NCI-H146 (cell line): ENCODE measurements at regions not wholly inside any gene's neighbourhood (a gene's known extent, or its start where the extent isn't known, plus 50 kb on each side); places are given as distances from the start of the nearest gene placed in this dataset.
"Not testable (repeated sequence)": the region's sequence is repeated elsewhere in the genome, so short reads cannot be mapped to it uniquely, and the experiment has no call there.

Experiments
- DNase-seq: peaks from one replicate; lab custom pipeline; 2025; lab: John Stamatoyannopoulos, UW

- no peak for DNase-seq
These were observed 291.6 kb downstream of the KLF12 start for GRCh38 chr13:73842626-73843025.

- DNase-seq = no peak
These were observed 292.0 kb downstream of the KLF12 start for GRCh38 chr13:73842184-73842583.

DNA sequence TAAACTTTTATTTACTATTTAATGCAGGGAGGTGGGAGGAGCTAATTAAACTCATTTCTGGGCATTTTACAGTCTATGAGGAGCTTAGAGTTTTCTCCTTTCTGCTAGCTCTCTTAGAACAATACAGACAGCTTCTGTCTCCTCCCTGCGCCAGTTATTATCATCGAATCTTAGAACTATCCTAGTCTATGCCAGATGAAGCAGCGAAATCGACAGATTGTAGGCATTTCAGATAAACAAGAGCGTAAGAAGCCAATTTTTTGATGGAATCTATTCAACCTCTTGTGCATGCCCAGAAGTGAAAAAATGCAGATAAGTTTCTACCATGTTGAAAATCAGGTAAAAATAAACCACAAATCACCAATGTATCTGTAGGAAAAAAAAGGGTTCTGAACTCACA is 297.1 kb downstream of the KLF12 start:
- no peak for DNase-seq

- peak; percentile 56 for DNase-seq
These were observed 299.0 kb downstream of the KLF12 start for GRCh38 chr13:73835138-73835721.

DNA sequence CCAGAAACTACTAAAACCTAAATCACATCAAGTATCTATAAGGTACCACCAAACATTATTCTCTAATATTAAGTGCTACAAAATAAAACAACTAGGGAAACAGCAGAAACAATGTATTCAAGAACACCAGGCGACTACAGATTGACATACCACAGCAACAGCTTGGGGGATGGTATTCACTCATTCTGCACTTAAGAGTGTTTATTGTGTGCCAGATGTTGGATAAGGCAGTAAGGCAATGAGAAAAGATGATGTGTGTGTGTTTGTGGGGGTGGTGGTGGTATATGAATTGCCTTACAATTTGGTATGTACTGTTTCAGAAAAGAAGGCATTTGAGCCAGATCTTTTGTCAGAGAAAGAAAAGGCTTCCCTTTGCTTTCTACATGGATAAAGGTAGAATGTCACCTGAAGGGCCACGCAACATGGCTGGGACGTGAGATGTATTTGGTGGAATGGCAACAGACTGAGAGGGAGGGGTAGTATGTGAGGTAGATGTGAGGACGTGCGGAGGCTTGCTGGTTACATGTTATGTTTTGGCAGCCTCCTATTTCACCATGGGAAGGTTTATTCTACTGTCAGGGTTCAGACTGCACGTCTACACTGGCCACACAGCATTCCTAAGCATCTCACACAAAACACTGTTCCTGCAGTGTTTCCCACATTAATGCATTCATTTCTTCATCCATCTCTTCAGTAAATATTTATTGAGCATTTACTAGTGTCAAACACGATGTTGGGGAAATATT is 300.7 kb downstream of the KLF12 start:
- no peak for DNase-seq

GRCh38 chr13:73832825-73833224 is 301.4 kb downstream of the KLF12 start:
- no peak for DNase-seq

DNA sequence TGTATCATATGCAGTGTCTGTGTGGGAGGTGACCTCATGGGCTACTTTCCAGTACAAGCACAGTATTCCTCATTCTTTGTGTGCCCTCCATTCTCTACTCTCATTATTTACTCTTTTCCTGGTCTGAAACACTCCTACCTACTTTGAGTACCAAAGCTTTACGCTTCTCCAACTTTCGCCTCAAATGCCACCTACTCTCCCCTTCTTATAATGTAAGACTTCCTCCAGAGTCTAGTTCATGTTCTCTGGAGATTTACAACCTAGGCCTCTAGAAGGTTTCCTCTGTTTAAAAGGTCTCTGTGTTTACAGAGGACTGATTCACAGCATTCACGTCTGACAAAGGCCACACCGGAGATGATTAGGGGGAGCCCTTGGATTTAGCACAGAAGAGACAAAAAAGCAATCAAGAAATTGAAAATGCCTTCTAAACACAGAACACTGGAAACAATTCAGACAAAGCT is 302.0 kb downstream of the KLF12 start:
- peak; percentile 11 for DNase-seq

DNA sequence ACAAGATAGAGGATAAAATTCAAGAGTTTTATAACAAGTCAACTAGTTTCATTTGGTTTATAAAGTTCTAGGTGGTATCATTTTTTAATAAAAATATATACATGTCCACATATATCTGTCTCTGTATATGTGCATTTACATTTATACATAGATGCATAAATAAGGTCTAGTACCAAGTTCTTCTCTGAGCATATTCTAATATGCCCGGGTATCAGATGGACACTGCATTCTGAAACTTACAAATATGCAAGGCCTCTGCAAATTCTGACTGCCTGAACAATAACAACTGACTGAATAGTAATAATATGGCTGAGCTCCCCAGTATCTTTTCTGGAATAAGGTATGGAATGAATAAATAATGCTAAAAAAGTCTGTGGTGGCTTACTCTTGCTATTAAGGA is 304.8 kb downstream of the KLF12 start:
- DNase-seq = no peak

- no peak for DNase-seq
These were observed 305.4 kb downstream of the KLF12 start for GRCh38 chr13:73828811-73829210.

DNA sequence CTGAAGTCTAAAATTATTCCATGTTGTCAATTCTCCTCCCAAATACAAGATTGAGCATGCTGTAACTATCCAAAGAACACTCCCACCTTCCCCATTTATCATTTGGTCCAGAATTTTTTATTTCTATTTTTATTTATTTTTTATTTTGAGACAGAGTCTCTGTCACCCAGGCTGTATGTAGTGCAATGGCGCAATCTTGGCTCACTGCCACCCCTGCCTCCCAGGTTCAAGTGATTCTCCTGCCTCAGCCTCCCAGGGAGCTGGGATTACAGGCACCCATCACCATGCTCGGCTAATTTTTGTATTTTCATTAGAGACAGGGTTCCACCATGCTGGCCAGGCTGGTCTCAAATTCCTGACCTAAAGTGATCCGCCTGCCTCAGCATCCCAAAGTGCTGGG is 306.8 kb downstream of the KLF12 start:
- DNase-seq = no peak

GRCh38 chr13:73825143-73825542 is 309.1 kb downstream of the KLF12 start:
- no peak for DNase-seq

- no peak for DNase-seq
These were observed 311.3 kb downstream of the KLF12 start for GRCh38 chr13:73822668-73823592.

DNA sequence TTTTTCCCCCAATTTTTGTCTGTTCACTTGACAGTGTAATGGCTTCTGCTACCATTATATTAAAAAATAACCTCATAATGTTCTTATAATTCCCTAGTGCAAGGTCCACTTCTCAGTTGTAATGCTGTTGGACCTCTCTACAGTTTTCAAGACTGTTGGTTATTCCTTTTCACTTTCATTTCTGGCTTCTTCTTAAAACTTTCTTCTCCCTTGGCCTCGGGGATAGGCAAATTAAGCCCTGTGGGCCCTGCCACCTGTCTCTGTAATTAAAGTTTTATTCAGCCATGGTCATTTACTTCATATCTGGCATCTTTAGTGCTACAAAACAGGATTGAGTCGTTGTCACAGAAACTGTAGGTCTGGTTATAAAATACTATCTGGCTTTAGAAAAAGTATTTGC is 313.5 kb downstream of the KLF12 start:
- no peak for DNase-seq

DNA sequence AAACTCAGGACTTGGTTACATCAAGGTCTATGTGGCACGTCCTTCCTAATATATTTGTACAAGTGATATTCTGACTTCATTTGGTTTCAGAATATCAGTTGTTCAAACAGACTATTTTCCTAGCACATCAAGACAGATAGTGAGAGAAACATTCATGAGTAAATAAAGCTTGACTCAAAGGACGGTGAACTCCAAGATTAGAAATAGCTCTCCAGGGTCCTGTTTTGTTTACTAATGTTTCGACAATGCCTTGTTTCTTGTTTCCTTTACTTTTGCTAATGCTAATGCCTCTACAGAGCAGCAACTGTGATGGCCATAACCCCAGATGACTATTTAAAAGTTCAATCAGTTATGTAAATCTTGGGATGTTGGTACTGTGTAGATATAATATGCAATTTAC is 313.9 kb downstream of the KLF12 start:
- no peak for DNase-seq

GRCh38 chr13:73819711-73820110 is 314.5 kb downstream of the KLF12 start:
- no peak for DNase-seq

GRCh38 chr13:73816702-73817101 is 317.5 kb downstream of the KLF12 start:
- DNase-seq = no peak

- no peak for DNase-seq
These were observed 318.4 kb downstream of the KLF12 start for GRCh38 chr13:73815796-73816195.

GRCh38 chr13:73810647-73811046 is 323.6 kb downstream of the KLF12 start:
- DNase-seq = no peak

DNA sequence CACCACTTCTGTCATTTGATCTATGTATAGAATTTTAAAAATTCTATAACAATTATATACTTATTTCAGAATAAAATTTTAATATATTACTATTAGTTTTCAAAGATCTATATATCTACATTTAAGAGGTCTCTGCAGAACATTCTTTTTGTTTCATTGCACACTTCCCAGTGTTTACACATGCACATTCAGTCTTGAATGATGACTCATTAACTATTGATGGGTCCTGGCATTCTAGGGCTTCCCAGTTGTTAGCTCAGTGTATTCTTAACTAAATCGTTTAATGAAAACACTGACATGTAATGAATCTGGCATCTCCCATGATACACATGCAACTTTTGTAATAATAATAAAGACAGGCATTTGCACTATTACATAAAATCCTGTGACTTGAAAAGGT is 324.6 kb downstream of the KLF12 start:
- DNase-seq = peak; percentile 37

- no peak for DNase-seq
These were observed 325.9 kb downstream of the KLF12 start for GRCh38 chr13:73808318-73808717.

- not testable (repeated sequence) for DNase-seq
These were observed 328.8 kb downstream of the KLF12 start for GRCh38 chr13:73805326-73805958.

GRCh38 chr13:73803997-73804396 is 330.2 kb downstream of the KLF12 start:
- no peak for DNase-seq
